Sigmoid colon (tissue), 6 donors: ENCODE measurements at regions not wholly inside any gene's neighbourhood (a gene's known extent, or its start where the extent isn't known, plus 50 kb on each side); places are given as distances from the start of the nearest gene placed in this dataset.

ENCODE experiments used
- DNase-seq: peaks from one replicate; pipeline ENCODE4 v3.0.0-alpha.2; 2019
- H3K27ac ChIP-seq, 4 donors: fragments of 200-600 bp; sonication (generic); one replicate each; pipeline ENCODE4 v1.5.1; 2016 to 2019; ENCODE audit warnings: mild to moderate bottlenecking in 1 of 4
- H3K27me3 ChIP-seq, 3 donors: fragments of 200-600 bp; sonication (generic); one replicate each; pipeline ENCODE4 v1.5.1; 2019; ENCODE audit warnings: mild to moderate bottlenecking in 1 of 3
- H3K36me3 ChIP-seq, 4 donors: fragments of 200-600 bp; sonication (generic); one replicate each; pipeline ENCODE4 v1.5.1; 2016 to 2019
- H3K4me1 ChIP-seq, 4 donors: fragments of 200-600 bp; sonication (generic); one replicate each; pipeline ENCODE4 v1.5.1; 2017 to 2019
- H3K4me3 ChIP-seq, 4 donors: fragments of 200-600 bp; sonication (generic); one replicate each; pipeline ENCODE4 v1.5.1; 2017 to 2019; ENCODE audit warnings: mild to moderate bottlenecking in 2 of 4, moderate library complexity in 1 of 4
- H3K9me3 ChIP-seq, 4 donors: fragments of 200-600 bp in 3 of 4; sonication (generic) in 3 of 4; one replicate each; pipeline versions ENCODE4 v1.5.1 to v1.6.1; 2013 to 2019
- EP300 ChIP-seq, 4 donors: sonication (generic); formaldehyde crosslinking; IDR thresholded peaks; one replicate each; pipeline ENCODE4 v1.6.1; 2017; ENCODE audit warnings: antibody characterized with exemption in 4 of 4
- POLR2A ChIP-seq, 2 donors: fragments of 450-650 bp; IDR thresholded peaks; one replicate each; pipeline ENCODE4 v1.6.1; 2016; ENCODE audit warnings: antibody characterized with exemption in 2 of 2, mild to moderate bottlenecking in 2 of 2, moderate library complexity in 2 of 2
- POLR2AphosphoS5 ChIP-seq, 4 donors: sonication (generic); formaldehyde crosslinking; IDR thresholded peaks; one replicate each; pipeline ENCODE4 v1.6.1; 2017; ENCODE audit warnings: antibody characterized with exemption in 4 of 4
- WGBS, 2 donors: extraction: QIAGEN DNeasy Blood & Tissue Kit; methylation state at CpG; one replicate each; pipeline ENCODE4 v1.1.7; 2013; 5-methylcytosine and 5-hydroxymethylcytosine counted together
- intact Hi-C: fragments of 100-400 bp; cut with DNase I; formaldehyde crosslinking; loops from one replicate; pipeline ENCODE4 v1.15.1; 2023
- TF ChIP-seq, protein P1 (sequence below), 4 experiments: fragments of 450-650 bp in 3 of 4; fragments of 200-600 bp in 1 of 4; IDR thresholded peaks; one replicate each; pipeline ENCODE4 v1.5.1; 2016 to 2019; ENCODE audit warnings: antibody characterized with exemption in 4 of 4, mild to moderate bottlenecking in 3 of 4, moderate library complexity in 2 of 4
- donor health status: healthy with polysubstance abuse.
- donor health status: healthy.

DNA sequence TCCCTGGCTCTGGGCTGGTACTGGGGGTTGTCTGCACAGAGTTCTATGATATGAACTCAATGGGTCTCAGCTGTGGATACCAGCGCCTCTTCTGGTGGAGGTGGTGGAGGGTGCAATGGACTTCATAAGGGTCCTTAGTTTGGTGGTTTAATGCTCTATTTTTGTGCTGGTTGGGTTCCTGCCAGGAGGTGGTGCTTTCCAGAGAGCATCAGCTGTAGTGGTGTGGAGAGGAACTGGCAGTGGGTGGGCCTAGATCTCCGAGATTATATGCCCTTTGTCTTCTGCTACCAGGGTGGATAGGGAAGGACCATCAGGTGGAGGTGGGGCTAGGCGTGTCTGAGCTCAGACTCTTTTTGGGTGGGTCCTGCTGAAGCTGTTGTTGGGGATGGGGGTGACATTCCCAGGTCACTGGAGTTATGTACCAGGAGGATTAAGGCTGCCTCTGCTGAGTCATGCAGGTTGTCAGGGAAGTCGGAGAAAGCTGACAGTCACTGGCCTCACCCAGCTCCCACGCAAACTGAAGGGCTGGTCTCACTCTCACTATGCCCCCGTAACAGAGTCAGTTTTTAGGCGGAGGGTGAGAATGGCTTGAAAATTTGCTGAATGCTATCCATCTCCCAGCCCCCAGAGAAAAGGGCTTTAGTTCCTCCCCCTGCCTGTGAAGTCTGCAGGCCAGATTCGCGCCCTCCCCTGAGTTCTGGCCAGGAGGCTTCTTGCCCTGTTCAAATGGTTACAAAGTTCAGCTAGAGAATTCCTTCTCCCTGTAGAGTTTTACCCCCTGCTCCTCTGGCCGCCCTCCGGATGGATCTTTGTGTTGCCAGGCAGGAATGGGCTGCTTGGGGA is 902.9 kb downstream of the LTN1 start:
- Histone ChIP-seq H3K4me1 (no peaks in the 10 kb centered on the region), H3K27me3 (no peaks in the 10 kb centered on the region), H3K27ac (no peak overlapping the region), H3K36me3 (no peaks in the 10 kb centered on the region), H3K4me3 (no peak overlapping the region), H3K9me3 (no peaks in the 10 kb centered on the region)
- 78 to 86% methylated on average over 11 of the region's 11 CpGs for WGBS, 2 donors
- no peak for DNase-seq
- TF ChIP-seq POLR2AphosphoS5 (IDR thresholded peaks at IDR 0.05), result no peak
- TF ChIP-seq, protein P1, sequence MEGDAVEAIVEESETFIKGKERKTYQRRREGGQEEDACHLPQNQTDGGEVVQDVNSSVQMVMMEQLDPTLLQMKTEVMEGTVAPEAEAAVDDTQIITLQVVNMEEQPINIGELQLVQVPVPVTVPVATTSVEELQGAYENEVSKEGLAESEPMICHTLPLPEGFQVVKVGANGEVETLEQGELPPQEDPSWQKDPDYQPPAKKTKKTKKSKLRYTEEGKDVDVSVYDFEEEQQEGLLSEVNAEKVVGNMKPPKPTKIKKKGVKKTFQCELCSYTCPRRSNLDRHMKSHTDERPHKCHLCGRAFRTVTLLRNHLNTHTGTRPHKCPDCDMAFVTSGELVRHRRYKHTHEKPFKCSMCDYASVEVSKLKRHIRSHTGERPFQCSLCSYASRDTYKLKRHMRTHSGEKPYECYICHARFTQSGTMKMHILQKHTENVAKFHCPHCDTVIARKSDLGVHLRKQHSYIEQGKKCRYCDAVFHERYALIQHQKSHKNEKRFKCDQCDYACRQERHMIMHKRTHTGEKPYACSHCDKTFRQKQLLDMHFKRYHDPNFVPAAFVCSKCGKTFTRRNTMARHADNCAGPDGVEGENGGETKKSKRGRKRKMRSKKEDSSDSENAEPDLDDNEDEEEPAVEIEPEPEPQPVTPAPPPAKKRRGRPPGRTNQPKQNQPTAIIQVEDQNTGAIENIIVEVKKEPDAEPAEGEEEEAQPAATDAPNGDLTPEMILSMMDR (IDR thresholded peaks at IDR 0.05), result no peak
- TF ChIP-seq POLR2A (IDR thresholded peaks at IDR 0.05), result no peak
- TF ChIP-seq EP300 (IDR thresholded peaks at IDR 0.05), result no peak
- intact Hi-C loops, result no loop called here

DNA sequence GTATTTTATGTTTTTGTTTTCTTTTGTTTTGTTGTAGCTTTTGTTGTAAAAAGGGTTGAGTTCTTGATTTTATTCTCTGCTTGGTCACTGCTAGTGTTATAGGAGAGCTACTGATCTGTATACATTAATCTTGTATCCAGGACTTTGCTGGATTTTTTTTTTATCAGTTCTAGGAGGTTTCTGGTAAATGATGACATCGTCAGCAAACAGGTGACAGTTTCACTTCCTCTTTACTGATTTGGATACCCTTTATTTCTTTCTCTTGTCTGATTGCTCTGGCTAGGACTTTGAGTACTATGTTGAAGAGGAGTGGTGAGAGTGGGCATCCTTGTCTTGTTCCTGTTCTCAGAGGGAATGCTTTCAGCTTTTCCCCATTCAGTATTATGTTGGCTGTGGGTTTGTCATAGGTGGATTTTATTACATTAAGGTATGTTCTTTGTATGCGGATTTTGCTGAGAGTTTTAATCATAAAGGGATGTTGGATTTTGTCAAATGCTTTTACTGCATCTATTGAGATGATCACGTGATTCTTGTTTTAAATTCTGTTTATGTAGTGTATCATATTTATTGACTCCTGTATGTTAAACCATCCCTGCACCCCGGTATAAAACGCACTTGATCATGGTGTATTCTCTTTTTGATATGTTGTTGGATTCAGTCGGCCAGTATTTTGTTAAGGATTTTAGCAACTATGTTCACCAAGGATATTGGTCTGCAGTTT is 905.7 kb downstream of the LTN1 start:
- no peak for TF ChIP-seq POLR2A (IDR thresholded peaks at IDR 0.05)
- TF ChIP-seq, protein P1 (IDR thresholded peaks at IDR 0.05), result no peak
- TF ChIP-seq POLR2AphosphoS5 (IDR thresholded peaks at IDR 0.05), result no peak
- no peak for TF ChIP-seq EP300 (IDR thresholded peaks at IDR 0.05)
- H3K4me1 ChIP-seq, result no peaks in the 10 kb centered on the region
- no peak overlapping the region for H3K27ac ChIP-seq
- no peak for DNase-seq
- 87 to 91% methylated on average over 6 of the region's 6 CpGs for WGBS, 2 donors
- H3K9me3 ChIP-seq, result no peaks in the 10 kb centered on the region
- H3K36me3 ChIP-seq, result no peaks in the 10 kb centered on the region
- no peaks in the 10 kb centered on the region for H3K27me3 ChIP-seq
- intact Hi-C loops, result no loop called here
- no peak overlapping the region for H3K4me3 ChIP-seq

DNA sequence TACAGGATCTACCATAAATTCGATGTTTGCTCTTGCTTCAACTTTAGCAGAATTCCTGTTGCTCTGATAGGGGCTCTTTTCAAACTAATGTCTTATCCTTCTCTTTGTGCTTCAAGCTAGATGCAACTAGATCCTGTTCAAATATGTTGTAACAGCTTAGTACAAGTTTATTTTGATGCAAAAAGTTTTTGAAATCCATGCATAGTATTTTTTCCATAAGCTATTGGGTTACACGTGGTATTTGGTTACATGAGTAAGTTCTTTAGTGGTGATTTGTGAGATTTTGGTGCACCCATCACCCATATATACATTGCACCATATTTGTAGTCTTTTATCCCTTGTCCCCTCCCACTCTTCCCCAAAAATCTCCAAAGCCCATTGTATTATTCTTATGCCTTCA is 907.7 kb downstream of the LTN1 start:
- intact Hi-C loops, result no loop called here
- H3K27me3 ChIP-seq, result no peaks in the 10 kb centered on the region
- H3K36me3 ChIP-seq, result no peaks in the 10 kb centered on the region
- H3K9me3 ChIP-seq, result no peaks in the 10 kb centered on the region
- no peak overlapping the region for H3K27ac ChIP-seq
- H3K4me3 ChIP-seq, result no peak overlapping the region
- TF ChIP-seq POLR2AphosphoS5 (IDR thresholded peaks at IDR 0.05), result no peak
- no peak for TF ChIP-seq EP300 (IDR thresholded peaks at IDR 0.05)
- TF ChIP-seq, protein P1 (IDR thresholded peaks at IDR 0.05), result no peak
- no peak for TF ChIP-seq POLR2A (IDR thresholded peaks at IDR 0.05)
- no peaks in the 10 kb centered on the region for H3K4me1 ChIP-seq
- 60 to 75% methylated on average over 2 of the region's 2 CpGs for WGBS, 2 donors
- no peak for DNase-seq

DNA sequence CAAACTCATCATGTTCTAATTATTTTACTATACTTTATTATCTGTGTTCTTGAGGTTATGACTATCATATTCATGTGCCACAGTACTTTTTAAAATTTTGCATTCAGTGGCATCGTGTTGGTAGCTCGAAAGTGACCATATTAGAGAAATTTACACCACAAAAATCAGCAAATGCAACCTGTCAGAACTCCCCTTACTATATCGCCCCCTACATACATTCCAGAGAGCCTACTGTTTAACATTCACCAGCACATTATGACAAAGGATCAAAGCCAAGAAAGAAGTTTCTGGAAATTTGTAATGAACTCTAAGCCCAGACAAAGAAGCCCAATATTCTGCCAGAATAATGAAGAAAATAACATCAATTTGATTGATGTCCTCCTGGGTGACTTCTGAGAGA is 909.3 kb downstream of the LTN1 start:
- Histone ChIP-seq H3K9me3 (no peaks in the 10 kb centered on the region), H3K4me3 (no peak overlapping the region), H3K4me1 (no peaks in the 10 kb centered on the region), H3K36me3 (no peaks in the 10 kb centered on the region), H3K27me3 (no peaks in the 10 kb centered on the region), H3K27ac (no peak overlapping the region)
- WGBS, 2 donors, result 86 to 87% methylated on average over 3 of the region's 3 CpGs
- no peak for DNase-seq
- intact Hi-C loops, result no loop called here
- TF ChIP-seq, protein P1 (IDR thresholded peaks at IDR 0.05), result no peak
- TF ChIP-seq EP300 (IDR thresholded peaks at IDR 0.05) (no peak), POLR2A (IDR thresholded peaks at IDR 0.05) (no peak), POLR2AphosphoS5 (IDR thresholded peaks at IDR 0.05) (no peak)
